IMR-90 (cell line): ENCODE measurements at regions not wholly inside any gene's neighbourhood (a gene's known extent, or its start where the extent isn't known, plus 50 kb on each side); places are given as distances from the start of the nearest gene placed in this dataset.

Experiments
- ATAC-seq: fragments of 200-7000 bp; cut with Tn5 transposase; 2 replicates; pipeline ENCODE4 v1.9.1; 2020; ENCODE audit warnings: low read depth, mild to moderate bottlenecking, moderate library complexity
- BruUV-seq: library from RNA; stranded (reverse); fragments of 400-500 nt; replicated peaks from 2 replicates; lab custom pipeline; 2021; lab: Mats Ljungman, UMichigan
- CTCF ChIA-PET: fragments of 300-600 bp; formaldehyde crosslinking; extraction: SDS; loops from one replicate; lab custom pipeline; 2021; ENCODE audit warnings: antibody characterized with exemption; lab: Yijun Ruan, JAX
- POLR2A ChIA-PET: fragments of 300-600 bp; sonication (Branson Sonifier 250); formaldehyde crosslinking; loops from one replicate; lab custom pipeline; 2022; ENCODE audit warnings: antibody characterized with exemption; ENCODE audit not compliant: unreplicated experiment; lab: Charles Lee
- DNase-seq: peaks from one replicate; pipeline ENCODE4 v3.0.0; 2013
- H2AFZ ChIP-seq: replicated peaks from 2 replicates; pipeline ENCODE3; 2013; ENCODE audit warnings: low read length, mild to moderate bottlenecking; ENCODE audit not compliant: poor library complexity
- H2AK5ac ChIP-seq: 2 replicates; pipeline ENCODE4 v1.6.1; 2013; ENCODE audit warnings: low read depth, low read length, inconsistent platforms
- H2AK9ac ChIP-seq: replicated peaks from 2 replicates; pipeline ENCODE3; 2013; ENCODE audit warnings: mild to moderate bottlenecking, low read depth, low read length, moderate library complexity; ENCODE audit not compliant: poor library complexity
- H2BK120ac ChIP-seq: 2 replicates; pipeline ENCODE4 v1.6.1; 2013; ENCODE audit warnings: low read depth, low read length, inconsistent platforms
- H2BK15ac ChIP-seq: 3 replicates; pipeline ENCODE4 v1.6.1; 2013; ENCODE audit warnings: low read depth, low read length, inconsistent platforms
- H2BK20ac ChIP-seq: 2 replicates; pipeline ENCODE4 v1.6.1; 2013; ENCODE audit warnings: low read depth, mild to moderate bottlenecking, inconsistent platforms, low read length, moderate library complexity
- H2BK5ac ChIP-seq: 2 replicates; pipeline ENCODE4 v1.6.1; 2013; ENCODE audit warnings: mild to moderate bottlenecking, low read depth, low read length, inconsistent platforms; ENCODE audit not compliant: poor library complexity, severe bottlenecking
- H3K14ac ChIP-seq: replicated peaks from 2 replicates; pipeline ENCODE4 v1.6.1; 2013; ENCODE audit warnings: low read depth, low read length, inconsistent platforms
- H3K18ac ChIP-seq: 2 replicates; pipeline ENCODE4 v1.6.1; 2013; ENCODE audit warnings: low read depth, low read length, control low read depth
- H3K23ac ChIP-seq: 2 replicates; pipeline ENCODE4 v1.6.1; 2013; ENCODE audit warnings: low read depth, low read length, inconsistent platforms
- H3K27ac ChIP-seq: 2 replicates; pipeline ENCODE4 v1.5.1; 2013; ENCODE audit warnings: mild to moderate bottlenecking, control low read depth, low read length; ENCODE audit not compliant: insufficient read depth
- H3K27me3 ChIP-seq: 2 replicates; pipeline ENCODE4 v1.6.1; 2013; ENCODE audit warnings: low read length; ENCODE audit not compliant: control insufficient read depth, insufficient read depth
- H3K36me3 ChIP-seq: 2 replicates; pipeline ENCODE4 v1.6.1; 2013; ENCODE audit warnings: low read length, mixed read lengths; ENCODE audit not compliant: control insufficient read depth, insufficient read depth
- H3K4ac ChIP-seq: 2 replicates; pipeline ENCODE4 v1.6.1; 2013; ENCODE audit warnings: low read depth, low read length, inconsistent platforms
- H3K4me1 ChIP-seq: 2 replicates; pipeline ENCODE4 v1.6.1; 2013; ENCODE audit warnings: low read length, mixed read lengths; ENCODE audit not compliant: control insufficient read depth, insufficient read depth
- H3K4me2 ChIP-seq: 2 replicates; pipeline ENCODE4 v1.6.1; 2013; ENCODE audit warnings: low read depth, mild to moderate bottlenecking, control low read depth, low read length, moderate library complexity
- H3K4me3 ChIP-seq: 2 replicates; pipeline ENCODE4 v1.5.1; 2013; ENCODE audit warnings: low read depth, mild to moderate bottlenecking, control low read depth, low read length, moderate library complexity; ENCODE audit not compliant: insufficient read depth
- H3K56ac ChIP-seq: 2 replicates; pipeline ENCODE4 v1.6.1; 2013; ENCODE audit warnings: low read length, inconsistent platforms; ENCODE audit not compliant: insufficient read depth; ENCODE audit errors: extremely low read depth
- H3K79me1 ChIP-seq, 2 experiments: 2 replicates each; pipeline ENCODE4 v1.6.1; 2013; ENCODE audit warnings: low read length in 2 of 2, inconsistent platforms in 1 of 2, low read depth in 1 of 2
- H3K9ac ChIP-seq: 2 replicates; pipeline ENCODE4 v1.6.1; 2013; ENCODE audit warnings: low read depth, low read length, control low read depth
- H3K9me1 ChIP-seq: 2 replicates; pipeline ENCODE4 v1.6.1; 2013; ENCODE audit warnings: low read length, inconsistent platforms; ENCODE audit not compliant: insufficient read depth
- H3K9me3 ChIP-seq: 2 replicates; pipeline ENCODE4 v1.6.1; 2013; ENCODE audit warnings: low read length; ENCODE audit not compliant: control insufficient read depth, insufficient read depth
- H4K20me1 ChIP-seq: 2 replicates; pipeline ENCODE4 v1.6.1; 2013; ENCODE audit warnings: low read length, inconsistent platforms; ENCODE audit not compliant: insufficient read depth
- H4K5ac ChIP-seq: 2 replicates; pipeline ENCODE4 v1.6.1; 2013; ENCODE audit warnings: mild to moderate bottlenecking, low read depth, low read length, control low read depth
- H4K8ac ChIP-seq, 2 experiments: 2 replicates each; pipeline ENCODE4 v1.6.1; 2013; ENCODE audit warnings: low read depth in 2 of 2, low read length in 2 of 2, control low read depth in 1 of 2, inconsistent platforms in 1 of 2
- H4K91ac ChIP-seq: 2 replicates; pipeline ENCODE4 v1.6.1; 2013; ENCODE audit warnings: low read depth, low read length, inconsistent platforms; ENCODE audit not compliant: insufficient read depth
- BHLHE40 ChIP-seq: fragments of 150-350 bp; IDR thresholded peaks from 2 replicates; pipeline ENCODE4 v1.6.1; 2016; ENCODE audit warnings: mild to moderate bottlenecking, low read depth, low read length
- CEBPB ChIP-seq: IDR thresholded peaks from 2 replicates; pipeline ENCODE4 v1.6.1; 2012; ENCODE audit warnings: low read depth, low read length, improper control_type of control experiment
- CHD1 ChIP-seq: IDR thresholded peaks from 2 replicates; pipeline ENCODE4 v1.6.1; 2012; ENCODE audit warnings: low read depth, low read length, improper control_type of control experiment
- CTCF ChIP-seq: conservative IDR thresholded peaks from 2 replicates; pipeline ENCODE4 v1.5.1; 2012; ENCODE audit warnings: mild to moderate bottlenecking, low read depth, low read length, improper control_type of control experiment
- FOS ChIP-seq: fragments of 150-350 bp; IDR thresholded peaks from 2 replicates; pipeline ENCODE4 v1.6.1; 2016; ENCODE audit warnings: low read depth, low read length
- MAFK ChIP-seq: IDR thresholded peaks from 2 replicates; pipeline ENCODE4 v1.6.1; 2012; ENCODE audit warnings: low read depth, low read length, improper control_type of control experiment
- MAZ ChIP-seq: IDR thresholded peaks from 2 replicates; pipeline ENCODE4 v1.6.1; 2012; ENCODE audit warnings: low read depth, mild to moderate bottlenecking, low read length, improper control_type of control experiment, moderate library complexity, borderline replicate concordance
- MXI1 ChIP-seq: IDR thresholded peaks from 2 replicates; pipeline ENCODE4 v1.6.1; 2012; ENCODE audit warnings: low read depth, mild to moderate bottlenecking, low read length, moderate library complexity, borderline replicate concordance
- NFE2L2 ChIP-seq: fragments of 150-350 bp; IDR thresholded peaks from 2 replicates; pipeline ENCODE4 v1.6.1; 2016; ENCODE audit warnings: low read depth, mild to moderate bottlenecking, low read length
- POLR2A ChIP-seq: IDR thresholded peaks from 2 replicates; pipeline ENCODE4 v1.6.1; 2012; ENCODE audit warnings: mild to moderate bottlenecking, low read depth, low read length
- RAD21 ChIP-seq: IDR thresholded peaks from 2 replicates; pipeline ENCODE4 v1.6.1; 2012; ENCODE audit warnings: low read length, improper control_type of control experiment
- RCOR1 ChIP-seq: IDR thresholded peaks from 2 replicates; pipeline ENCODE4 v1.6.1; 2012; ENCODE audit warnings: mild to moderate bottlenecking, low read length, improper control_type of control experiment; ENCODE audit not compliant: insufficient replicate concordance
- RFX5 ChIP-seq: IDR thresholded peaks from 2 replicates; pipeline ENCODE4 v1.8.0; 2012; ENCODE audit warnings: low read depth, mild to moderate bottlenecking, low read length, moderate library complexity
- SMC3 ChIP-seq: fragments of 150-350 bp; IDR thresholded peaks from 2 replicates; pipeline ENCODE4 v1.6.1; 2016; ENCODE audit warnings: low read depth, mild to moderate bottlenecking, antibody characterized with exemption, low read length, moderate library complexity
- WGBS, 2 experiments: methylation state at CpG; one replicate each; pipeline versions ENCODE4 v1.1.5 to v1.1.7; 2013; ENCODE audit warnings: missing lambda C conversion rate in 2 of 2; ENCODE audit not compliant: insufficient read length in 1 of 2; ENCODE audit errors: extremely low coverage in 2 of 2; 5-methylcytosine and 5-hydroxymethylcytosine counted together
- dilution Hi-C: fragments of 300-500 bp; cut with HindIII; formaldehyde crosslinking; loops from one replicate; pipeline ENCODE4 v1.14.3; 2018; ENCODE audit warnings: low sequenced_read_pairs; ENCODE audit not compliant: unreplicated experiment
- in situ Hi-C: fragments of 300-500 bp; cut with MboI; formaldehyde crosslinking; loops from 3 replicates; pipeline ENCODE4 v1.14.3; 2019; ENCODE audit warnings: low sequenced_read_pairs, inconsistent platforms, mixed read lengths
- intact Hi-C: fragments of 100-400 bp; cut with micrococcal nuclease; formaldehyde crosslinking; loops from 2 replicates; pipeline ENCODE4 v1.10.0; 2022
- TF ChIP-seq, protein P1 (sequence below): fragments of 150-350 bp; IDR thresholded peaks from 2 replicates; pipeline ENCODE4 v1.6.1; 2017; ENCODE audit warnings: mild to moderate bottlenecking, antibody characterized with exemption, low read length, low read depth
- TF ChIP-seq, protein P2 (sequence below): fragments of 150-350 bp; IDR thresholded peaks from 2 replicates; pipeline ENCODE4 v1.6.1; 2016; ENCODE audit warnings: low read depth, mild to moderate bottlenecking, low read length, moderate library complexity, borderline replicate concordance

GRCh38 chr5:165919196-165919595 lies 2372.2 kb upstream of the WWC1 start:
- peaks cover 4% of the 10 kb centered on the region for H3K9me3 ChIP-seq
- H2AK5ac ChIP-seq = no peak overlapping the region
- no peak overlapping the region for H2BK20ac ChIP-seq
- no peak overlapping the region for H3K4me3 ChIP-seq
- TF ChIP-seq, protein P1, sequence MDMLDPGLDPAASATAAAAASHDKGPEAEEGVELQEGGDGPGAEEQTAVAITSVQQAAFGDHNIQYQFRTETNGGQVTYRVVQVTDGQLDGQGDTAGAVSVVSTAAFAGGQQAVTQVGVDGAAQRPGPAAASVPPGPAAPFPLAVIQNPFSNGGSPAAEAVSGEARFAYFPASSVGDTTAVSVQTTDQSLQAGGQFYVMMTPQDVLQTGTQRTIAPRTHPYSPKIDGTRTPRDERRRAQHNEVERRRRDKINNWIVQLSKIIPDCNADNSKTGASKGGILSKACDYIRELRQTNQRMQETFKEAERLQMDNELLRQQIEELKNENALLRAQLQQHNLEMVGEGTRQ = no peak
- no peak for TF ChIP-seq SMC3
- no peak for TF ChIP-seq RAD21
- no peak for TF ChIP-seq RCOR1
- TF ChIP-seq MAZ = no peak
- TF ChIP-seq, protein P2, sequence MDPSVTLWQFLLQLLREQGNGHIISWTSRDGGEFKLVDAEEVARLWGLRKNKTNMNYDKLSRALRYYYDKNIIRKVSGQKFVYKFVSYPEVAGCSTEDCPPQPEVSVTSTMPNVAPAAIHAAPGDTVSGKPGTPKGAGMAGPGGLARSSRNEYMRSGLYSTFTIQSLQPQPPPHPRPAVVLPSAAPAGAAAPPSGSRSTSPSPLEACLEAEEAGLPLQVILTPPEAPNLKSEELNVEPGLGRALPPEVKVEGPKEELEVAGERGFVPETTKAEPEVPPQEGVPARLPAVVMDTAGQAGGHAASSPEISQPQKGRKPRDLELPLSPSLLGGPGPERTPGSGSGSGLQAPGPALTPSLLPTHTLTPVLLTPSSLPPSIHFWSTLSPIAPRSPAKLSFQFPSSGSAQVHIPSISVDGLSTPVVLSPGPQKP = no peak
- no peak for TF ChIP-seq MXI1
- no peak for TF ChIP-seq CHD1
- no peak for TF ChIP-seq CTCF
- no peak for TF ChIP-seq POLR2A
- no peak for TF ChIP-seq MAFK
- no peak for TF ChIP-seq RFX5
- TF ChIP-seq CEBPB = no peak
- TF ChIP-seq NFE2L2 = no peak
- TF ChIP-seq FOS = no peak
- TF ChIP-seq BHLHE40 = no peak
- no peak overlapping the region for H2BK15ac ChIP-seq
- H3K4ac ChIP-seq = no peak overlapping the region
- H3K14ac ChIP-seq = no peak overlapping the region
- no CpG with 5 or more reads among the region's 20 CpGs for WGBS, 2 experiments
- no peaks in the 10 kb centered on the region for H4K20me1 ChIP-seq
- H3K56ac ChIP-seq = no peak overlapping the region
- POLR2A ChIA-PET = no interaction called here
- no peak overlapping the region for H4K8ac ChIP-seq
- no peak overlapping the region for H2BK120ac ChIP-seq
- no peaks in the 10 kb centered on the region for H3K79me1 ChIP-seq
- no peak overlapping the region for H4K91ac ChIP-seq
- no peak overlapping the region for H2AFZ ChIP-seq
- H3K27ac ChIP-seq = no peak overlapping the region
- in situ Hi-C loops = no loop called here
- H3K9ac ChIP-seq = no peak overlapping the region
- no TSS peak for BruUV-seq
- no peak overlapping the region for H2AK9ac ChIP-seq
- no peak overlapping the region for H3K18ac ChIP-seq
- no peaks in the 10 kb centered on the region for H3K27me3 ChIP-seq
- no peak for DNase-seq
- CTCF ChIA-PET = no interaction called here
- H2BK5ac ChIP-seq = no peak overlapping the region
- no peak overlapping the region for H3K4me2 ChIP-seq
- H3K36me3 ChIP-seq = no peaks in the 10 kb centered on the region
- no peaks in the 10 kb centered on the region for H3K9me1 ChIP-seq
- no peak for ATAC-seq
- intact Hi-C loops = no loop called here
- no peak overlapping the region for H4K5ac ChIP-seq
- no peak overlapping the region for H3K23ac ChIP-seq
- no peaks in the 10 kb centered on the region for H3K4me1 ChIP-seq
- dilution Hi-C loops = no loop called here
